SK-N-SH (cell line): ENCODE measurements at regions not wholly inside any gene's neighbourhood (a gene's known extent, or its start where the extent isn't known, plus 50 kb on each side); places are given as distances from the start of the nearest gene placed in this dataset.

ENCODE experiments used
- CTCF ChIA-PET: fragments of 300-600, 350-600 bp; formaldehyde crosslinking; extraction: SDS; loops from one replicate; lab custom pipeline; 2021; lab: Yijun Ruan, JAX
- POLR2A ChIA-PET: fragments of 350-600 bp; sonication (Branson Sonifier 250); formaldehyde crosslinking; extraction: SDS; loops from one replicate; lab custom pipeline; 2020; ENCODE audit warnings: antibody characterized with exemption, inconsistent platforms; lab: Yijun Ruan, JAX
- DNase-seq: peaks from one replicate; pipeline ENCODE4 v3.0.0; 2012
- H2AFZ ChIP-seq: fragments of 200-600 bp; sonication (generic); 2 replicates; pipeline ENCODE4 v1.8.1; 2016; ENCODE audit warnings: antibody characterized with exemption, mild to moderate bottlenecking, low read depth
- H3F3A ChIP-seq: fragments of 200-600 bp; sonication (generic); replicated peaks from 2 replicates; pipeline ENCODE3; 2016; ENCODE audit warnings: antibody characterized with exemption, mild to moderate bottlenecking; ENCODE audit not compliant: insufficient read depth
- H3K27ac ChIP-seq, 2 experiments: fragments of 200-500 bp in 1 of 2; fragments of 200-600 bp in 1 of 2; sonication (Bioruptor generic) in 1 of 2; sonication (generic), shearing (Covaris generic) in 1 of 2; 2 replicates each; pipeline versions ENCODE4 v1.5.1 to v1.6.1; 2014 to 2016; ENCODE audit warnings: low read depth in 2 of 2, inconsistent platforms in 1 of 2, low read length in 1 of 2, mild to moderate bottlenecking in 1 of 2, mixed read lengths in 1 of 2
- H3K27me3 ChIP-seq: fragments of 200-600 bp; sonication (generic), shearing (Covaris generic); 2 replicates; pipeline ENCODE4 v1.6.1; 2016; ENCODE audit warnings: mixed run types; ENCODE audit not compliant: insufficient read depth
- H3K36me3 ChIP-seq, 2 experiments: fragments of 200-500 bp in 1 of 2; fragments of 200-600 bp in 1 of 2; sonication (Bioruptor generic) in 1 of 2; sonication (generic) in 1 of 2; replicated peaks in 1 of 2; 2 replicates each; pipeline versions ENCODE3 to v1.5.1; 2014 to 2016; ENCODE audit warnings: low read length in 1 of 2, mild to moderate bottlenecking in 1 of 2; ENCODE audit not compliant: insufficient read depth in 2 of 2, control insufficient read depth in 1 of 2
- H3K4me1 ChIP-seq, 2 experiments: fragments of 200-500 bp in 1 of 2; fragments of 200-600 bp in 1 of 2; sonication (Bioruptor generic) in 1 of 2; sonication (generic), shearing (Covaris generic) in 1 of 2; 2 replicates each; pipeline versions ENCODE4 v1.5.1 to v1.6.1; 2014 to 2016; ENCODE audit warnings: low read depth in 1 of 2, low read length in 1 of 2, mixed run types in 1 of 2; ENCODE audit not compliant: insufficient read depth in 2 of 2, control insufficient read depth in 1 of 2
- H3K4me2 ChIP-seq: fragments of 200-600 bp; sonication (generic), shearing (Covaris generic); 2 replicates; pipeline ENCODE4 v1.6.1; 2017; ENCODE audit warnings: mixed run types
- H3K4me3 ChIP-seq, 2 experiments: fragments of 200-500 bp in 1 of 2; fragments of 200-600 bp in 1 of 2; sonication (Bioruptor generic) in 1 of 2; sonication (generic), shearing (Covaris generic) in 1 of 2; 2 replicates each; pipeline versions ENCODE4 v1.5.1 to v1.8.1; 2014 to 2016; ENCODE audit warnings: low read depth in 2 of 2, inconsistent platforms in 1 of 2, low read length in 1 of 2, mild to moderate bottlenecking in 1 of 2, mixed read lengths in 1 of 2, moderate library complexity in 1 of 2
- H3K79me2 ChIP-seq: fragments of 200-600 bp; sonication (generic); 2 replicates; pipeline ENCODE4 v1.8.1; 2017; ENCODE audit warnings: mild to moderate bottlenecking; ENCODE audit not compliant: insufficient read depth
- H3K9ac ChIP-seq: fragments of 200-600 bp; sonication (generic); 2 replicates; pipeline ENCODE4 v1.6.1; 2017; ENCODE audit warnings: mixed run types
- H3K9me2 ChIP-seq: fragments of 200-600 bp; sonication (generic); 2 replicates; pipeline ENCODE4 v1.6.1; 2017; ENCODE audit warnings: mixed run types
- H3K9me3 ChIP-seq: fragments of 200-600 bp; sonication (generic); 2 replicates; pipeline ENCODE4 v1.6.1; 2017; ENCODE audit warnings: mixed run types, mild to moderate bottlenecking, moderate library complexity
- H4K20me1 ChIP-seq: fragments of 200-600 bp; sonication (generic); 2 replicates; pipeline ENCODE4 v1.6.1; 2017; ENCODE audit warnings: mild to moderate bottlenecking, mixed run types; ENCODE audit not compliant: insufficient read depth
- EP300 ChIP-seq, 2 experiments: IDR thresholded peaks; 2 replicates each; pipeline versions ENCODE4 v1.4.0 to v1.6.1; 2012; ENCODE audit warnings: borderline replicate concordance in 1 of 2, low read depth in 1 of 2, low read length in 1 of 2
- FOXJ3 ChIP-seq: sonication (generic); formaldehyde crosslinking; IDR thresholded peaks from 2 replicates; pipeline ENCODE4 v1.5.1; 2020; ENCODE audit warnings: mild to moderate bottlenecking, missing genetic modification reagents
- MEF2A ChIP-seq: IDR thresholded peaks from 2 replicates; pipeline ENCODE4 v1.4.0; 2012; ENCODE audit warnings: low read depth, borderline replicate concordance
- RAD21 ChIP-seq: IDR thresholded peaks from 2 replicates; pipeline ENCODE4 v1.6.1; 2012; ENCODE audit warnings: mild to moderate bottlenecking, low read length
- RCOR1 ChIP-seq: fragments of 150-350 bp; IDR thresholded peaks from 2 replicates; pipeline ENCODE4 v1.6.1; 2017; ENCODE audit warnings: antibody characterized with exemption, low read length
- RXRA ChIP-seq: IDR thresholded peaks from 2 replicates; pipeline ENCODE4 v1.4.0; 2012; ENCODE audit warnings: low read depth, mild to moderate bottlenecking, borderline replicate concordance
- TAF1 ChIP-seq: IDR thresholded peaks from 2 replicates; pipeline ENCODE4 v1.6.1; 2012; ENCODE audit warnings: low read depth, mild to moderate bottlenecking, low read length, moderate library complexity, borderline replicate concordance
- USF1 ChIP-seq: IDR thresholded peaks from 2 replicates; pipeline ENCODE4 v1.4.0; 2012; ENCODE audit warnings: low read depth, borderline replicate concordance
- YY1 ChIP-seq: IDR thresholded peaks from 2 replicates; pipeline ENCODE4 v1.4.0; 2012; ENCODE audit warnings: low read depth, mild to moderate bottlenecking
- WGBS: methylation state at CpG from one replicate; pipeline ENCODE4 v1.1.6; 2017; ENCODE audit warnings: low lambda C conversion rate; 5-methylcytosine and 5-hydroxymethylcytosine counted together
- TF ChIP-seq, protein P1 (sequence below): fragments of 200-600 bp; sonication (generic); IDR thresholded peaks from 2 replicates; pipeline ENCODE4 v1.6.1; 2017; ENCODE audit warnings: antibody characterized with exemption, mild to moderate bottlenecking, moderate library complexity
- TF ChIP-seq, protein P2 (sequence below): IDR thresholded peaks from 2 replicates; pipeline ENCODE4 v1.6.1; 2012; ENCODE audit warnings: mild to moderate bottlenecking, low read depth, low read length, moderate library complexity

- Histone ChIP-seq H3K79me2 (no peaks in the 10 kb centered on the region), H3K9me2 (no peaks in the 10 kb centered on the region), H3K27ac (no peak overlapping the region), H3F3A (no peaks in the 10 kb centered on the region), H3K9ac (no peak overlapping the region), H3K27me3 (no peaks in the 10 kb centered on the region), H3K36me3 (no peaks in the 10 kb centered on the region), H3K9me3 (no peaks in the 10 kb centered on the region; the same call in 1 of the 2 replicates), H3K4me1 (peaks cover 0 to 31% of the 10 kb centered on the region in 2 experiments; a peak in 1 of 4 replicates), H3K4me2 (no peak overlapping the region), H2AFZ (no peak overlapping the region), H3K4me3 (no peak overlapping the region), H4K20me1 (no peaks in the 10 kb centered on the region)
- ChIA-PET CTCF (no interaction called here), POLR2A (no interaction called here)
- TF ChIP-seq, protein P1, sequence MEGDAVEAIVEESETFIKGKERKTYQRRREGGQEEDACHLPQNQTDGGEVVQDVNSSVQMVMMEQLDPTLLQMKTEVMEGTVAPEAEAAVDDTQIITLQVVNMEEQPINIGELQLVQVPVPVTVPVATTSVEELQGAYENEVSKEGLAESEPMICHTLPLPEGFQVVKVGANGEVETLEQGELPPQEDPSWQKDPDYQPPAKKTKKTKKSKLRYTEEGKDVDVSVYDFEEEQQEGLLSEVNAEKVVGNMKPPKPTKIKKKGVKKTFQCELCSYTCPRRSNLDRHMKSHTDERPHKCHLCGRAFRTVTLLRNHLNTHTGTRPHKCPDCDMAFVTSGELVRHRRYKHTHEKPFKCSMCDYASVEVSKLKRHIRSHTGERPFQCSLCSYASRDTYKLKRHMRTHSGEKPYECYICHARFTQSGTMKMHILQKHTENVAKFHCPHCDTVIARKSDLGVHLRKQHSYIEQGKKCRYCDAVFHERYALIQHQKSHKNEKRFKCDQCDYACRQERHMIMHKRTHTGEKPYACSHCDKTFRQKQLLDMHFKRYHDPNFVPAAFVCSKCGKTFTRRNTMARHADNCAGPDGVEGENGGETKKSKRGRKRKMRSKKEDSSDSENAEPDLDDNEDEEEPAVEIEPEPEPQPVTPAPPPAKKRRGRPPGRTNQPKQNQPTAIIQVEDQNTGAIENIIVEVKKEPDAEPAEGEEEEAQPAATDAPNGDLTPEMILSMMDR, result no peak
- no peak for TF ChIP-seq TAF1
- TF ChIP-seq MEF2A, result no peak
- no peak for TF ChIP-seq RXRA
- TF ChIP-seq FOXJ3 (CRISPR knock-in tag), result no peak
- TF ChIP-seq, protein P2, sequence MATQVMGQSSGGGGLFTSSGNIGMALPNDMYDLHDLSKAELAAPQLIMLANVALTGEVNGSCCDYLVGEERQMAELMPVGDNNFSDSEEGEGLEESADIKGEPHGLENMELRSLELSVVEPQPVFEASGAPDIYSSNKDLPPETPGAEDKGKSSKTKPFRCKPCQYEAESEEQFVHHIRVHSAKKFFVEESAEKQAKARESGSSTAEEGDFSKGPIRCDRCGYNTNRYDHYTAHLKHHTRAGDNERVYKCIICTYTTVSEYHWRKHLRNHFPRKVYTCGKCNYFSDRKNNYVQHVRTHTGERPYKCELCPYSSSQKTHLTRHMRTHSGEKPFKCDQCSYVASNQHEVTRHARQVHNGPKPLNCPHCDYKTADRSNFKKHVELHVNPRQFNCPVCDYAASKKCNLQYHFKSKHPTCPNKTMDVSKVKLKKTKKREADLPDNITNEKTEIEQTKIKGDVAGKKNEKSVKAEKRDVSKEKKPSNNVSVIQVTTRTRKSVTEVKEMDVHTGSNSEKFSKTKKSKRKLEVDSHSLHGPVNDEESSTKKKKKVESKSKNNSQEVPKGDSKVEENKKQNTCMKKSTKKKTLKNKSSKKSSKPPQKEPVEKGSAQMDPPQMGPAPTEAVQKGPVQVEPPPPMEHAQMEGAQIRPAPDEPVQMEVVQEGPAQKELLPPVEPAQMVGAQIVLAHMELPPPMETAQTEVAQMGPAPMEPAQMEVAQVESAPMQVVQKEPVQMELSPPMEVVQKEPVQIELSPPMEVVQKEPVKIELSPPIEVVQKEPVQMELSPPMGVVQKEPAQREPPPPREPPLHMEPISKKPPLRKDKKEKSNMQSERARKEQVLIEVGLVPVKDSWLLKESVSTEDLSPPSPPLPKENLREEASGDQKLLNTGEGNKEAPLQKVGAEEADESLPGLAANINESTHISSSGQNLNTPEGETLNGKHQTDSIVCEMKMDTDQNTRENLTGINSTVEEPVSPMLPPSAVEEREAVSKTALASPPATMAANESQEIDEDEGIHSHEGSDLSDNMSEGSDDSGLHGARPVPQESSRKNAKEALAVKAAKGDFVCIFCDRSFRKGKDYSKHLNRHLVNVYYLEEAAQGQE, result no peak
- TF ChIP-seq RCOR1, result no peak
- no peak for TF ChIP-seq RAD21
- no peak for TF ChIP-seq USF1
- TF ChIP-seq YY1, result no peak
- TF ChIP-seq EP300 (IDR thresholded peaks at IDR 0.05; ENCODE audit: borderline replicate concordance in 1 of 2, low read depth in 1 of 2, low read length in 1 of 2), result no peak
- no peak for DNase-seq
- WGBS, result 45% methylated on average over 3 of the region's 5 CpGs
Observed at GRCh38 chr10:131722121-131722520, 178.7 kb upstream of the PPP2R2D start.
